T-cell (primary cell): ENCODE measurements at regions not wholly inside any gene's neighbourhood (a gene's known extent, or its start where the extent isn't known, plus 50 kb on each side); places are given as distances from the start of the nearest gene placed in this dataset.
"Not testable (repeated sequence)": the region's sequence is repeated elsewhere in the genome, so short reads cannot be mapped to it uniquely, and the experiment has no call there.

ENCODE experiments used
- ATAC-seq, 4 experiments: fragments of 200-7000 bp in 3 of 4; fragments of 150-1000 bp in 1 of 4; cut with Tn5 transposase; replicated peaks in 1 of 4; 1 replicate in 3 of 4; 2 replicates in 1 of 4; pipeline ENCODE4 v1.10.0; 2021; ENCODE audit warnings: moderate library complexity in 3 of 4, mild to moderate bottlenecking in 2 of 4, moderate number of reproducible peaks in 1 of 4
- CTCF ChIA-PET, 2 donors: fragments of 300-600 bp; sonication (Branson Sonifier 250); formaldehyde crosslinking; loops; one replicate each; lab custom pipeline; 2022; ENCODE audit warnings: antibody characterized with exemption in 2 of 2; lab: Charles Lee
- POLR2A ChIA-PET, 2 donors: fragments of 300-600 bp; sonication (Branson Sonifier 250); formaldehyde crosslinking; loops; one replicate each; lab custom pipeline; 2022; ENCODE audit warnings: antibody characterized with exemption in 2 of 2; lab: Charles Lee
- DNase-seq, 35 experiments: peaks; one replicate each; pipeline versions ENCODE4 v3.0.0 to v3.0.0-alpha.2; 2013 to 2023
- H3K27ac ChIP-seq: one replicate; pipeline ENCODE4 v1.5.1; 2013; ENCODE audit warnings: low read length
- H3K27me3 ChIP-seq, 2 experiments: replicated peaks in 1 of 2; 1 replicate in 1 of 2; 2 replicates in 1 of 2; pipeline versions ENCODE4 v1.6.1 to v1.7.0; 2013; ENCODE audit warnings: low read length in 1 of 2, mixed read lengths in 1 of 2; ENCODE audit not compliant: control insufficient read depth in 2 of 2, insufficient read depth in 2 of 2; ENCODE audit errors: extremely low read depth in 1 of 2
- H3K36me3 ChIP-seq, 2 donors: 1 replicate in 1 of 2; 2 replicates in 1 of 2; pipeline versions ENCODE4 v1.6.1 to v1.7.0; 2013; ENCODE audit warnings: low read length in 1 of 2; ENCODE audit not compliant: control insufficient read depth in 2 of 2, insufficient read depth in 1 of 2; ENCODE audit errors: extremely low read depth in 1 of 2
- H3K4me1 ChIP-seq, 2 experiments: 1 replicate in 1 of 2; 2 replicates in 1 of 2; pipeline versions ENCODE4 v1.6.1 to v1.7.0; 2013; ENCODE audit warnings: low read length in 2 of 2, mixed read lengths in 1 of 2; ENCODE audit not compliant: insufficient read depth in 2 of 2, control insufficient read depth in 1 of 2; ENCODE audit errors: extremely low read depth in 1 of 2
- H3K4me3 ChIP-seq, 2 donors: 1 replicate in 1 of 2; 2 replicates in 1 of 2; pipeline versions ENCODE4 v1.5.1 to v1.7.0; 2013; ENCODE audit warnings: mild to moderate bottlenecking in 2 of 2, low read length in 1 of 2, moderate library complexity in 1 of 2; ENCODE audit not compliant: control insufficient read depth in 1 of 2; ENCODE audit errors: extremely low read depth in 1 of 2
- H3K9me3 ChIP-seq: 2 replicates; pipeline ENCODE4 v1.7.0; 2013
- H3K27ac Mint-ChIP-seq, 2 donors: one replicate each; pipeline ENCODE4 v1.8.0; 2020 to 2021; ENCODE audit warnings: mild to moderate bottlenecking in 2 of 2, mixed read lengths in 2 of 2
- H3K27me3 Mint-ChIP-seq, 2 donors: one replicate each; pipeline ENCODE4 v1.8.0; 2021 to 2022; ENCODE audit warnings: mixed read lengths in 2 of 2
- H3K36me3 Mint-ChIP-seq: one replicate; pipeline ENCODE4 v1.8.0; 2021; ENCODE audit warnings: mixed read lengths
- H3K4me1 Mint-ChIP-seq, 3 donors: one replicate each; pipeline ENCODE4 v1.8.0; 2020 to 2022; ENCODE audit warnings: mixed read lengths in 3 of 3, mild to moderate bottlenecking in 1 of 3
- H3K4me3 Mint-ChIP-seq, 3 donors: one replicate each; pipeline ENCODE4 v1.8.0; 2020 to 2022; ENCODE audit warnings: mild to moderate bottlenecking in 3 of 3, mixed read lengths in 3 of 3, moderate library complexity in 3 of 3
- H3K9me3 Mint-ChIP-seq, 3 donors: one replicate each; pipeline ENCODE4 v1.8.0; 2020 to 2022; ENCODE audit warnings: mixed read lengths in 3 of 3
- WGBS: methylation state at CpG from one replicate; pipeline ENCODE4 v1.1.5; 2013; ENCODE audit warnings: missing lambda C conversion rate; ENCODE audit not compliant: insufficient coverage; 5-methylcytosine and 5-hydroxymethylcytosine counted together

GRCh38 chr20:48019496-48019895 lies 234.2 kb upstream of the SULF2 start:
- ATAC-seq (no peak), DNase-seq (no peak)
- Mint-ChIP-seq H3K4me1 (no peaks in the 10 kb centered on the region), H3K27me3 (peaks cover 24 to 37% of the 10 kb centered on the region in 2 donors), H3K4me3 (no peak overlapping the region), H3K9me3 (peaks cover 0 to 6% (median 4%) of the 10 kb centered on the region in 3 donors), H3K27ac (no peak overlapping the region), H3K36me3 (no peaks in the 10 kb centered on the region)
- WGBS, result 66% methylated on average over 2 of the region's 4 CpGs
- Histone ChIP-seq H3K36me3 (no peaks in the 10 kb centered on the region), H3K27ac (no peak overlapping the region), H3K27me3 (peaks cover 0 to 23% of the 10 kb centered on the region in 2 experiments), H3K4me1 (no peaks in the 10 kb centered on the region), H3K4me3 (no peak overlapping the region), H3K9me3 (no peaks in the 10 kb centered on the region)
- CTCF ChIA-PET, result no interaction called here
- POLR2A ChIA-PET, result no interaction called here

- POLR2A ChIA-PET, H3K27ac ChIP-seq, H3K36me3 Mint-ChIP-seq, H3K4me3 Mint-ChIP-seq, DNase-seq, H3K9me3 Mint-ChIP-seq, H3K36me3 ChIP-seq, H3K4me1 Mint-ChIP-seq, H3K9me3 ChIP-seq, ATAC-seq, H3K4me3 ChIP-seq, H3K27ac Mint-ChIP-seq, CTCF ChIA-PET, H3K4me1 ChIP-seq: not testable (repeated sequence)
- H3K27me3 ChIP-seq, result peaks cover 0 to 23% of the 10 kb centered on the region in 2 experiments
- H3K27me3 Mint-ChIP-seq, result peaks cover 24 to 34% of the 10 kb centered on the region in 2 donors
- 80% methylated on average over 1 of the region's 6 CpGs for WGBS
These were observed 233.6 kb upstream of the SULF2 start for GRCh38 chr20:48018851-48019250.

GRCh38 chr20:48017992-48018391 lies 232.7 kb upstream of the SULF2 start:
- Mint-ChIP-seq H3K27ac (no peak overlapping the region), H3K27me3 (peaks cover 24 to 38% of the 10 kb centered on the region in 2 donors), H3K4me1 (no peaks in the 10 kb centered on the region), H3K4me3 (no peak overlapping the region), H3K36me3 (no peaks in the 10 kb centered on the region), H3K9me3 (peaks cover 3 to 11% (median 8%) of the 10 kb centered on the region in 3 donors)
- Histone ChIP-seq H3K9me3 (no peaks in the 10 kb centered on the region), H3K27ac (no peak overlapping the region), H3K27me3 (peaks cover 0 to 23% of the 10 kb centered on the region in 2 experiments), H3K4me1 (no peaks in the 10 kb centered on the region), H3K4me3 (no peak overlapping the region), H3K36me3 (no peaks in the 10 kb centered on the region)
- ATAC-seq (no peak), DNase-seq (no peak)
- 63% methylated on average over 4 of the region's 4 CpGs for WGBS
- ChIA-PET CTCF (no interaction called here), POLR2A (no interaction called here)

GRCh38 chr20:48017509-48017908 lies 232.2 kb upstream of the SULF2 start:
- no peak for DNase-seq
- Histone ChIP-seq H3K36me3 (no peaks in the 10 kb centered on the region), H3K27ac (no peak overlapping the region), H3K27me3 (peaks cover 0 to 23% of the 10 kb centered on the region in 2 experiments), H3K4me3 (no peak overlapping the region), H3K9me3 (no peaks in the 10 kb centered on the region), H3K4me1 (no peaks in the 10 kb centered on the region)
- POLR2A ChIA-PET, result no interaction called here
- no peak for ATAC-seq
- H3K9me3 Mint-ChIP-seq, result peaks cover 5 to 11% (median 10%) of the 10 kb centered on the region in 3 donors
- no peaks in the 10 kb centered on the region for H3K36me3 Mint-ChIP-seq
- no peak overlapping the region for H3K27ac Mint-ChIP-seq
- H3K4me1 Mint-ChIP-seq, result no peaks in the 10 kb centered on the region
- H3K27me3 Mint-ChIP-seq, result peaks cover 24 to 41% of the 10 kb centered on the region in 2 donors
- WGBS, result no CpG with 5 or more reads among the region's 2 CpGs
- no peak overlapping the region for H3K4me3 Mint-ChIP-seq
- CTCF ChIA-PET, result no interaction called here

GRCh38 chr20:48015943-48016723 lies 230.9 kb upstream of the SULF2 start:
- Mint-ChIP-seq H3K27me3 (peaks cover 20 to 36% of the 10 kb centered on the region in 2 donors), H3K4me3 (no peak overlapping the region)
- H3K36me3 ChIP-seq, result no peaks in the 10 kb centered on the region

GRCh38 chr20:48015141-48015910 lies 230.0 kb upstream of the SULF2 start:
- no peak for ATAC-seq
- Histone ChIP-seq H3K27ac (no peak overlapping the region), H3K9me3 (peaks cover 4% of the 10 kb centered on the region), H3K36me3 (no peaks in the 10 kb centered on the region), H3K4me3 (no peak overlapping the region), H3K27me3 (peaks cover 0 to 20% of the 10 kb centered on the region in 2 experiments), H3K4me1 (no peaks in the 10 kb centered on the region)
- DNase-seq, result no peak
- CTCF ChIA-PET, result no interaction called here
- Mint-ChIP-seq H3K36me3 (no peaks in the 10 kb centered on the region), H3K27ac (no peak overlapping the region), H3K4me1 (no peaks in the 10 kb centered on the region), H3K4me3 (no peak overlapping the region), H3K9me3 (peaks cover 10 to 16% (median 15%) of the 10 kb centered on the region in 3 donors), H3K27me3 (peaks cover 19 to 29% of the 10 kb centered on the region in 2 donors)
- no CpG with 5 or more reads among the region's 8 CpGs for WGBS
- POLR2A ChIA-PET, result no interaction called here

More at GRCh38 chr20:48015943-48016723, 230.9 kb upstream of the SULF2 start:
- Histone ChIP-seq H3K9me3 (peaks cover 4% of the 10 kb centered on the region), H3K4me1 (no peaks in the 10 kb centered on the region), H3K27ac (no peak overlapping the region), H3K4me3 (no peak overlapping the region), H3K27me3 (peaks cover 0 to 23% of the 10 kb centered on the region in 2 experiments)
- WGBS, result 79% methylated on average over 9 of the region's 11 CpGs
- no peak for DNase-seq
- ChIA-PET CTCF (no interaction called here), POLR2A (no interaction called here)
- Mint-ChIP-seq H3K9me3 (peaks cover 10 to 16% (median 15%) of the 10 kb centered on the region in 3 donors), H3K4me1 (no peaks in the 10 kb centered on the region), H3K36me3 (no peaks in the 10 kb centered on the region), H3K27ac (no peak overlapping the region)
- ATAC-seq, result no peak
